ENCODE measurements at regions not wholly inside any gene's neighbourhood (a gene's known extent, or its start where the extent isn't known, plus 50 kb on each side); places are given as distances from the start of the nearest gene placed in this dataset.

- FAIRE-seq: no peak
These were observed 452.1 kb upstream of the NEGR1 start for GRCh38 chr1:72734415-72734814.

DNA sequence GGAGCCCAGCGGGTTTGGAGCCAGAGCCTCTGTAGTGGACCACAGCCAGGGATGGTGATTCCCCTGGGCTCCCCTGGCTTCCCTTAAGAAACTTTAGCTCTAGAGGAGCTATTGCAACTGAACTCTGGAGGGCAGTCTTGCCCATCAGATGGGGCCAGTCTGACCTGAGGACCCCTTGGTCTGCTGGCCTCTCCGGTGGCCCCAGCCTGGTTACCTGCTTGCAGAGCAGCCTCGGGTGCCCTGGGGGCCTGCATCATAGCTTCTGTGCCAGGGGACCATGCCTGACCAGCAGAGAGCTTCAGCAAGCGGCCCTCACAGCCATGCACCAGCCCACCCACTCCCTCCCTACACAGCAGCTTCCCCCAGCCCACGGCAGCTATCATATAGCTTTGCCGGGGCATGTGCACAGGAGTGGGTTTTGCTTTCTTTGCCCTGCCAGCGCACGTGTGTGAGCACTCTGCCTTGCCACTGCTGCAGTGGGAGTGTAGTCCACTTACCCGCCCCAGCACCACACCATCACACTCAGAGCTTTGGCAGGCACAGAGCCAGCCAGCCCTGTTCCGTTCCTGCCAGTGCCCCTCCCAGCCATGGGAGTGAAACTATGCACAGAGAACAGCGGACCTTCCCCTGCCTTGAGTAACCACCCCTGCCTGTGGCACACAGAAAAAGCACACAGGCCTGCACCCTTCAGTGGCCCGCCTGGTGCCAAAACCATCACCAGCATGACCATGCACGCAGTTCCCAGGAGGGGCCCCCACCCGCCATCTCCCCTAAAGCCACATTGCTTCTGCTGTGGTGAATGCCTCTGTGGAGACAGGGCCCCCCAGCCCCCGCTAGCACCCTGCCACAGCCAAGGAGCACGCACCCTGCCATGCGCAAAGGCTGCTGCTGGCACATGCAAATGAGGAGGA, 442.9 kb upstream of the NEGR1 start:
- no peak for FAIRE-seq

GRCh38 chr1:72705921-72706320, 423.6 kb upstream of the NEGR1 start:
- FAIRE-seq: no peak

GRCh38 chr1:72704841-72705477, 422.6 kb upstream of the NEGR1 start:
- no peak for FAIRE-seq

- FAIRE-seq: no peak
These were observed 415.1 kb upstream of the NEGR1 start for GRCh38 chr1:72697410-72697809.

DNA sequence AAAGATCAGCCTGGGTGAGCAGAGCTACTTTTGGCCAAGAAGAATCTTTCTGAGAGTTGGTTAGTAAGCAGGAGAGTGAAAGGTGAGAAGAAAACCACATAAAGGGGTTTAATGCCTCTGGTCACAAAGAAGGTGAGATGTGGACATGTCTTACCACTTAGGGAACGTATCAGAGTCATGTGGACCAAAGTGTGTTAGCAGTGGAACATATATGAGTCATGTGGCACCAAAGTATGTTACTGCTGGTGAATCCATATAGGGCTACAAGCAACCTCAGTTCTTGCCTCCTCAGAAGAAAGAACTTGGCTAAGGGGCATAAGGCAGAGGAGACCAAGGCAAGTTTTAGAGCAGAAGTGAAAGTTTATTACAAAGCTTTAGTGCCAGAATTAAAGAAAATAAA, 411.6 kb upstream of the NEGR1 start:
- FAIRE-seq: no peak

DNA sequence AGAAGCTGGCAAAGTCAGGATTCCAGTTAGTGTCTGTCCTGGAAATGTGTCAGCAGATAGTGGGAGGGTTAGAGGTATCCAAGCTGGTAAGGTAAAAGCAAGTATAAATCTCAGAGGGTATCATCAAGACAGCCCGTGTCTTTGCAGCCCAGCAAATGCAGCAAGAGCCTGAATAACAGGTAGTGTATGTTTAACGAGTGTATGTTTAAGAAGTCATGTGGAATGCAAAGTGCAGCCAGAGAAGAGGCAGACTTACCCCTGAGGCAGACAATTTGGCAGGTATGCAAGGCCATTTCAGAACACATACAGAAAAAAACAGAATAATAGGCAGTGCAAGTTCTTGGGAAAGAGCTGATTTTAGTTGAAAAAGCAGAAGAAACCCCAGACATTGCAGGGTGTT, 411.0 kb upstream of the NEGR1 start:
- no peak for FAIRE-seq

DNA sequence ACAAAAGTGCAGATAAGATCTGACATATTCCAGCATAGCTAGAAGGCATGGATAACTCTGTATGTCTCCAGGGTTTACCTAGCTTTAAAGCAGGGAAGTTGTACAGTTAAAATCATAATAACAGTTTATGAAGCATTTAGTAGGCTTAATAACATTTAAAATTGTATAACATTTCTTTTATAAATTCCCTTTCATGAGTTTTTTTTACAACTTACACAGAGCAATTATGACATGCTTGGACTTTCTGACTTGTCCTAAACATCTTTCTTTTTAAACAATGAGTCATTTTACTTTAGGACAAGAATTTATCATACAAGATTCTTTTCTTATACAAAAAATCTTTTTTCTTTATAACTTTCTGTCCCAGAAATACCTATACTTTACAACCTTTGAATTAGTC, 408.5 kb upstream of the NEGR1 start:
- no peak for FAIRE-seq

DNA sequence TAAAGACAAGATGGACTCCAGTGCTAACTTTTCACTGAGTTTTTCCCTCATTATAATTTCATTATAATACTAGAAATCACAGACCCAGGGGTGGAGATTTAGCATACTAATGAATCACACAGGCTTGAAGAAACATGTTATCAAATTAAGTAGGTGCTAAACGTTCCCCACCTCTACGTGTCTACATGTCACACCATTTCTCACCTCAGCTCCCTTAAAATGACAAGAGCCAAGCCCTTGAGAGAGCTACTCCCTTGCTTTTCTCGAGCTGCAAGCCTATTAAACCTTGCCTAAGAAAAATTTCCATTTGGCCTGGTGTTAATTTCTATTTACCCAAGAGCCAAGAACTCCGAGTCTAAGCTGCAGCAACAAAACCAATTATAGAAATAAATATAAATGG, 396.3 kb upstream of the NEGR1 start:
- FAIRE-seq: no peak

DNA sequence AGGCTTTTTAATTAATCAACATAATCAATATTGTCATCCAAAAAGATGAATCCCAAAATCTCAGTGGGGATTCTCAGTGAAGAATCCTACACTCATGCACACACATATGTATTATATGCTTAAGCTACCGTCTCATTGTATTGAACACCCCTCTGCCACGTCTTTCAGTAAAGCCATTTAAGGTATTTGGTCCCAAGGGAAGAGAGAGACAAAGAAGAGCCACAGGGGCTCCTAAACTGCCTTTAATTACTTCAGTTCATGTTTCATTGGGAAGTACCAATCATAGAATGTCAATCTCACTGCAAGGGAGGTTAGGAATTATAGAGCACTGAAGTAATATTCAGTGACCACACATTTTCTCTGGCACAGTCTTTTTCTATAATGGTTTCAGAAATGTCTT, 388.6 kb upstream of the NEGR1 start:
- FAIRE-seq: no peak

- FAIRE-seq: no peak
These were observed 380.6 kb upstream of the NEGR1 start for GRCh38 chr1:72662918-72663317.

DNA sequence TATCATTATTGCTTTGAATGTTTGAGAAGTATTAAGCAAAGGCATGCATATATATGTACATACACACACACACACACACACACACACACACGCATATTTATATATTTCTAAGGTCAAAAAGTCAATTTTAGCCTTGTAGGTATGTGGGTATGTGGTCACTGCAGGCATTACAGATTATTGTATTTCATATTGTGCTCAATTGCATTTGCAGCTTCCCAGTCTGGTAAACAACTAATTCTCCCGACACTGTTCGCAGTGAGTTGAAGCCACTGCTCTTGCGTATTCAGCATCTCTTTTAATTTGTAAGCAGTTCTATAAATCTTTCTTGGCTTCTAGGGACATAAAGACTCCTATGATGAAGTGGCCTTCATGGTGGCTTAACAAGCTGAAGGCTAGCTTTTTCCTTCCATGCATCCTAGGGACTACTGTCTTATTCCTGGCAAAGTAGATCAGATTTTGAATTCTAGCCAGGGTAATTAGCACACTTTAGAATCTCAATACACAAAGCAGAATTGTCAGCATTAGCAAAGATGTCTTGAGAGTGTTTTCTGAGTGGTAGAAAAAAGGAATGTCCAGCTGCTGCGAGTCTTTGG, 368.6 kb upstream of the NEGR1 start:
- FAIRE-seq: no peak

- no peak for FAIRE-seq
These were observed 367.7 kb upstream of the NEGR1 start for GRCh38 chr1:72649991-72650390.

- no peak for FAIRE-seq
These were observed 367.0 kb upstream of the NEGR1 start for GRCh38 chr1:72649211-72649888.

- FAIRE-seq: no peak
These were observed 366.1 kb upstream of the NEGR1 start for GRCh38 chr1:72648465-72648864.

DNA sequence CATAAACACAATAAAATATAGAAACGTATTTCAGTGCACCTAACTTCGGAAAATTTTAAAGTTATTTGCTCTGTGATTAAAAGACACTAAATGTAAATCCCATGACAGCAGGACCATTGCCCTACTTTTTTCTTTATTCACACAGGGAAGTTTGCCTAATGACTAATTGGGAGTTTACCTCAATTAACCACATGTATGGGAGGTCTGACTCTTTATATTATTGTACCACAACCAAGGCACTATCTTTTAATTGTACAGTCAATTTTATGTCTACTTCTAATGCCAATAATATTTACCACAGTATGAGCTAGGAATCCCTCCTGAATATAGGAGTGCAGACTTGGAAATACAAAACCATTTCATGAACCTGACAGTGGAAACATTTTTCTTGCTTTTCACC, 360.8 kb upstream of the NEGR1 start:
- no peak for FAIRE-seq

DNA sequence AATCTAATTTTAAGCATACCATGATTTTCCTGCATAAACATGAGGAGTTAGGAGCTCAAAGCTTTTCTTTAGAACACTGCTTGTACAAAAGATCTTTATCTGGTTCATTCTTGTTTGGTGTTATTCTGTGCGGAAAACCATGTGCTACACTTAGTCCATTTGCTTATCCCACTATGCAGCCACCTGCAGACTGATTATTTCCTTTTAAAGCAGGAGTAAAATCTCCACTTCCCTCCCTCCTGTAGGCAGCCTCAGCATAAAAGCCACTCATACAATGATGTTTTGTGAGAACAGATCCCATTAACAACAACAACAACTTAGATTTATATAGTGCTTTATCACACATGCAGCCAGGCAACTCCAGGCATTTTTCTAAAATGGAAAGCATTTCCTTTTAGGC, 355.3 kb upstream of the NEGR1 start:
- FAIRE-seq: no peak

DNA sequence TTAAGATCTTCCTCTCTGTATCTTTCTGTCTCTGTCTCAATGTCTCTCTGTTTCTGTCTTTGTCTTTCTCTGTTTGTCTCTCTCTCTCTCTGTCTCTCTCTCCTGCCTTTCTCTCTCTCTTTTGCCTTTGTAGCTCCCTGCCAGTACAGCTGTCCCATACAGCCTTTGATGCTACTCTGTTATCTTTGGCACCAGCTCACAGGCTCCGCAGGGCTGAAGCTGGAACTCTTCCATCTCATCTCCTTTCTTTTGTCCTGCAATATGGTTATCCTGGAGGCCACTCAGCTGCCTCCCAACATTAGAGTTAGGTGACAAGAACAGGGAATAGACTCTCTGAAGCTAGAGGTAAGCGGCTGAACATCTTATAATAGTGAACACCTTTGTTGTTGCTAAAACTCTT, 354.3 kb upstream of the NEGR1 start:
- no peak for FAIRE-seq

DNA sequence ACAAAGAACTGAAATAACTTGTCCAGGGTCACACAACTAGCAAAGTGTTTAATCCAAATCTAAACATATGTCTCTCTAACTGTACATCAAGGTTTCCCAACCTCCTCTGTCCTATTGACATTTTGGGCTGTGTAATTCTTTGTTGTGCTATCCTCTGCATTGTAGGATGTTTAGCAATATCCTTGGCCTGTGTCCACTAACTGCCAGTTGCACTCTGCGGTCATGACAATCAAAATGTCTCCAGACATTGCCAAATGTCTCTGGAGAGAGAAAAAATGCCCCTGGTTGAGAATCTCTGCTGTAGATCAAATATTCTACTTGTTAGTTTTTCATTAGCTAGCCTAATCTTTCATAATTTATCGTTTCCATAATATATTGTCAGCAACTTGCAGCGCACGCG, 353.4 kb upstream of the NEGR1 start:
- no peak for FAIRE-seq

DNA sequence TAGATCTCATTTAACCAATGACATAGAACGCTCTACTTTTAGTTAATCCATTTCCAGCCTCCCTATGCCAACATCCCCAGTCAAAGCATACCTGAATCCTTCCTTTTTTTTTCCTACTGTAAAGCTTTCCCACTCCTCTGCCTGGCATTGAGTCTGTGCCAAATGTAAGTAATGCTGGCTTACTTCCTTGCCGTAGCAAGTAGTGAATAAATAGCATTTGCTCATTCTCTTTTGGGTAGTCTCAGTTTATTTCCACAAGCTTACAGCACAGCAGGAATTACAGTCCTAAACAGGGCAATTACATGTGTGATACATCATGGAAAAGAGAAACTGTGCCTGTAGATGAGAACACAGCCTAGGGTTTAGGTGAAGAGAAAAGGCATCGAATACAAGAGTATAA, 352.6 kb upstream of the NEGR1 start:
- FAIRE-seq: no peak

GRCh38 chr1:72631449-72631848, 349.1 kb upstream of the NEGR1 start:
- no peak for FAIRE-seq

DNA sequence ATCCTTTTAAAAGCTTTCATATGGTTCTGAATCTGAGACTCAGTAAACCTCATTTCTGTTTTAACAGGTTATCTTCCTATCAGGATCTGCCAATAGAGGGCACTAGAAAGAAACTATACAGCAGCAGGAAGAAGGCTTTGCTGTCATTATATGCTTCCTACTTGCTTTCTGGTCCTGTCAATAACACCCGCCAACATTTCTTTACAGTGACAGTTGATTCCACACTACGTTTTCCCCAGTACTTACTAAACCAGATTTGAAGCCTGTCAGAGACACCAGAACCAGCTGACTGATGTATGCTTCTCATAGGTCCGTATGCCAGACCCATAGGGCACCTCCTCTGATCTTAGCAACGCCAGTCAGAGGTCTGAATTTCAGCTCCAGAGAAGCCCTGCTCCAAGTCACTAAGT, 341.0 kb upstream of the NEGR1 start:
- peak; percentile 76 for FAIRE-seq

DNA sequence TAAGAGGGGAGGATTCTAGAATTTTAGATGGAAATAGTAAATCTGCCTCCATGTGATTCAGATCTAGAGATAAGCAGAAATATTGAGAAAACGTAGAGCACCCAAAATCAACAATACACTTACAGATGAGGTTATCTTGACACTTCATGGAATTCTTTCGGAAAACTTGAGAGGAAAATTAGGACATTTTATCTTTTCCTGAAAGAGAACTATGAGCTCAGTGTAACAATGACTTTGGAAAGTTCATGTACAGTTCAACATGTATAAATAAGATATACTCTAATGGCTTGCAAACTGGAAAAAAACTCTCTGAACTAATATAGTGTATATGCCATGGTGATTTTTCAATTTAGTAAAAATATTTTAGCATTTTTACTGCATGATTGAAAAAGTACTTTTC, 338.1 kb upstream of the NEGR1 start:
- FAIRE-seq: no peak

All from G401.6 (cell line).